SU-DHL-6 (cell line): ENCODE measurements at regions not wholly inside any gene's neighbourhood (a gene's known extent, or its start where the extent isn't known, plus 50 kb on each side); places are given as distances from the start of the nearest gene placed in this dataset.

Experiments
- H2AFZ ChIP-seq: fragments of 200-600 bp; sonication (generic); 2 replicates; pipeline ENCODE4 v1.6.1; 2014; ENCODE audit warnings: low read depth, mild to moderate bottlenecking, moderate library complexity, mixed read lengths, antibody characterized with exemption, low read length; ENCODE audit not compliant: severe bottlenecking
- H3F3A ChIP-seq: fragments of 200-600 bp; shearing (Covaris generic); 2 replicates; pipeline ENCODE4 v1.6.0; 2016; ENCODE audit warnings: antibody characterized with exemption, mild to moderate bottlenecking; ENCODE audit not compliant: insufficient read depth
- H3K27ac ChIP-seq: fragments of 200-600 bp; sonication (generic); 2 replicates; pipeline ENCODE4 v1.5.1; 2016; ENCODE audit warnings: low read depth, mild to moderate bottlenecking, low read length, moderate library complexity, mixed read lengths
- H3K27me3 ChIP-seq: fragments of 200-600 bp; sonication (generic), shearing (Covaris generic); 2 replicates; pipeline ENCODE4 v1.6.0; 2014; ENCODE audit warnings: mild to moderate bottlenecking, low read length
- H3K36me3 ChIP-seq: fragments of 200-600 bp; sonication (generic); 2 replicates; pipeline ENCODE4 v1.6.1; 2014; ENCODE audit warnings: mild to moderate bottlenecking, low read length, mixed read lengths
- H3K4me2 ChIP-seq: fragments of 300-600, 200-600 bp; shearing (Covaris generic), sonication (generic); 2 replicates; pipeline ENCODE4 v1.6.0; 2014; ENCODE audit warnings: low read length, low read depth, mild to moderate bottlenecking; ENCODE audit not compliant: poor library complexity, severe bottlenecking
- H3K4me3 ChIP-seq: fragments of 200-600 bp; sonication (generic); 2 replicates; pipeline ENCODE4 v1.5.1; 2014; ENCODE audit warnings: antibody characterized with exemption, low read length, mild to moderate bottlenecking, mixed read lengths; ENCODE audit not compliant: insufficient read depth, poor library complexity, severe bottlenecking
- H3K79me2 ChIP-seq: fragments of 200-600 bp; sonication (generic); 2 replicates; pipeline ENCODE4 v1.6.1; 2014; ENCODE audit warnings: mild to moderate bottlenecking, low read length, moderate library complexity; ENCODE audit not compliant: insufficient read depth
- H3K9ac ChIP-seq: fragments of 200-600 bp; sonication (generic); 2 replicates; pipeline ENCODE4 v1.7.0; 2014; ENCODE audit warnings: mild to moderate bottlenecking, low read length
- H3K9me2 ChIP-seq: fragments of 200-600 bp; sonication (generic); replicated peaks from 2 replicates; pipeline ENCODE4 v1.6.1; 2014; ENCODE audit warnings: low read length; ENCODE audit not compliant: insufficient read depth
- H3K9me3 ChIP-seq: fragments of 200-600 bp; sonication (generic); 2 replicates; pipeline ENCODE4 v1.6.1; 2014; ENCODE audit warnings: low read length, mixed read lengths; ENCODE audit not compliant: insufficient read depth
- H4K20me1 ChIP-seq: fragments of 200-600 bp; sonication (generic); 2 replicates; pipeline ENCODE4 v1.6.1; 2014; ENCODE audit warnings: low read depth, mild to moderate bottlenecking, antibody characterized with exemption, low read length, moderate library complexity, mixed read lengths
- EZH2phosphoT487 ChIP-seq: fragments of 200-600 bp; sonication (generic), shearing (Covaris generic); conservative IDR thresholded peaks from 2 replicates; pipeline ENCODE4 v1.6.1; 2018; ENCODE audit warnings: mild to moderate bottlenecking, antibody characterized with exemption, low read length, moderate library complexity, mixed read lengths
- TF ChIP-seq, protein P1 (sequence below): fragments of 200-600 bp; sonication (generic); IDR thresholded peaks from one replicate; pipeline ENCODE4 v1.5.1; 2017; ENCODE audit warnings: antibody characterized with exemption, mild to moderate bottlenecking, low read length, moderate library complexity; ENCODE audit not compliant: insufficient read depth, poor library complexity, severe bottlenecking

DNA sequence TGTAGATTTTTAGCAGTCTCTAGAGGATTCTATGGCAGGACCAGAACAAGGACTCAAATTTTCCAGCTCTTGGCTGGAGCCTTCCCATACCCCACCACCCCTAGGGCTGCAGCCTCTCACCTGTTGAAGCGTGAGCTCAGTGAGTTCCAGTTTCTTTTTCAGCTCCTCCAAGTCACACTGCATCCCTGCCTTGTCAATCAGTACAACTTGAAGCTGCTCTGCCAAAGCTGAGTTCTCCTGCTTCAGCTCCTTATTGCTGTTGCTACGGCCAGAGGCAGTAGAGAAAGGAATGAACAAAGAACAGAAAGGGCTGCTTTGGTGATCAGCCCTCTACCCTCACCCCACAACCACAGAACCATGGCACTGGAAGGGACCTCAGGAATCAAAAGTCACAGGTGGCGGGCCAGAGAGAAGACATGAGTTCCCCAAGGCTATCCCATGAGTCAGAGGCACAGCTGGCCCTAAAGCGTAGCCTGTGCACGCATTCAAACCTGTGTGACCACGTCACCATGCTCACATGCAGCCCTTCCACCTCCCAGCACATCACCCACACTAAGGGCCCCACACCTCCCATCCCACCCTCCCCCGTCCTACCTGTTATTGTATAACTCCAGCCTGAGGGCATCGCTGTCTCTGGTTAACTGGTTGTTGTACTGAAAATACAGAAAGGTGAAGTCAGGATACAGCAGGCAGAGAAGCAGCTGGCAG, 83.3 kb upstream of the C2CD4B start:
- TF ChIP-seq EZH2phosphoT487: no peak
- TF ChIP-seq, protein P1, sequence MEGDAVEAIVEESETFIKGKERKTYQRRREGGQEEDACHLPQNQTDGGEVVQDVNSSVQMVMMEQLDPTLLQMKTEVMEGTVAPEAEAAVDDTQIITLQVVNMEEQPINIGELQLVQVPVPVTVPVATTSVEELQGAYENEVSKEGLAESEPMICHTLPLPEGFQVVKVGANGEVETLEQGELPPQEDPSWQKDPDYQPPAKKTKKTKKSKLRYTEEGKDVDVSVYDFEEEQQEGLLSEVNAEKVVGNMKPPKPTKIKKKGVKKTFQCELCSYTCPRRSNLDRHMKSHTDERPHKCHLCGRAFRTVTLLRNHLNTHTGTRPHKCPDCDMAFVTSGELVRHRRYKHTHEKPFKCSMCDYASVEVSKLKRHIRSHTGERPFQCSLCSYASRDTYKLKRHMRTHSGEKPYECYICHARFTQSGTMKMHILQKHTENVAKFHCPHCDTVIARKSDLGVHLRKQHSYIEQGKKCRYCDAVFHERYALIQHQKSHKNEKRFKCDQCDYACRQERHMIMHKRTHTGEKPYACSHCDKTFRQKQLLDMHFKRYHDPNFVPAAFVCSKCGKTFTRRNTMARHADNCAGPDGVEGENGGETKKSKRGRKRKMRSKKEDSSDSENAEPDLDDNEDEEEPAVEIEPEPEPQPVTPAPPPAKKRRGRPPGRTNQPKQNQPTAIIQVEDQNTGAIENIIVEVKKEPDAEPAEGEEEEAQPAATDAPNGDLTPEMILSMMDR: no peak
- no peaks in the 10 kb centered on the region for H3K79me2 ChIP-seq
- 0 out of 2 replicates have a peak, but pooled peaks cover 2% of the 10 kb centered on the region for H3K27me3 ChIP-seq
- no peaks in the 10 kb centered on the region for H3F3A ChIP-seq
- H3K9ac ChIP-seq: no peak overlapping the region
- H3K36me3 ChIP-seq: no peaks in the 10 kb centered on the region
- no peak overlapping the region for H3K4me3 ChIP-seq
- no peak overlapping the region for H2AFZ ChIP-seq
- no peaks in the 10 kb centered on the region for H4K20me1 ChIP-seq
- no peaks in the 10 kb centered on the region for H3K9me2 ChIP-seq
- H3K27ac ChIP-seq: no peak overlapping the region
- no peaks in the 10 kb centered on the region for H3K9me3 ChIP-seq
- H3K4me2 ChIP-seq: no peak overlapping the region

DNA sequence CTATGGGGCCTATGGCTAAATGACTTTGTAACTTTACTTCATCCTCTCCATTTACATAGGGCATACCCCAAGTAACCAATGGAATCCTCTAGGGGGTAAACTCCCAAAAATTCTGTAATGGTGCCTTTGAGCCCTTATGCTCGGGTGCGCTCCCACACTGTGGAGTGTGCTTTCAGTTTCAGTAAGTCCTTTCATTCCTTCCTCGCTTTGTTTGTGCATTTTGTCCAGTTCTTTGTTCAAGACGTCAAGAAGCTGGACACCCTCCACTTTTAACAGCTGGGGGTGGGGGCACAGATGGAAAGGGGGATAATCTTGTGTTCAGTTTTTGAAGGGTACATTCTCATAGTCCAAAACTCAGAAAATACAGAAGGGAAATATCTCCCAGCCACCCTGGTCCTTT, 84.4 kb upstream of the C2CD4B start:
- Histone ChIP-seq H3K79me2 (no peaks in the 10 kb centered on the region), H3K4me2 (no peak overlapping the region), H3F3A (no peaks in the 10 kb centered on the region)

DNA sequence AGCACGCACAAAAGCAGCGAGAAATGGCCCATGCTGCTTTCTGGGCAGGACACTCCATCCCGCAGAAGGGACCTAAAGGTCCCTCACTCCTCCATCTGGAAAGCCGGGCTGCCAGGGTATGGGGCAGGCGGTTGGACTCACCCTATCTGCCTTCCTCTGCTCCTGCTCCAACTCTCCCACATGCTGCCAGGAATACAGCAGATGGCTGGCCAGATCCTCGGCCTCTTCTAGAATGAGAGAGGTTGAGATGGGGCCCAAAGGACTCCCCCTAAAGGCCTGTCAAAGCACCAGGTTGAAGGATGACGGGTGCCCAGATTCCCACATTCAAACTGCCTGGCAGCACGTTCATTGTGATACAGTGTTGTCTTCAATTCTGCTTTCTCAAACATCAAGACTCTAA, 85.1 kb upstream of the C2CD4B start:
- no peak for TF ChIP-seq EZH2phosphoT487
- TF ChIP-seq, protein P1: no peak
- Histone ChIP-seq H3K9me3 (no peaks in the 10 kb centered on the region), H3K79me2 (no peaks in the 10 kb centered on the region), H3K27me3 (0 out of 2 replicates have a peak, but pooled peaks cover 2% of the 10 kb centered on the region), H3K4me2 (no peak overlapping the region), H3K27ac (no peak overlapping the region), H2AFZ (no peak overlapping the region), H3F3A (no peaks in the 10 kb centered on the region), H3K9ac (no peak overlapping the region), H3K36me3 (no peaks in the 10 kb centered on the region), H3K4me3 (no peak overlapping the region), H4K20me1 (no peaks in the 10 kb centered on the region), H3K9me2 (no peaks in the 10 kb centered on the region)

More for the DNA sequence above, 84.4 kb upstream of the C2CD4B start:
- H3K9me3 ChIP-seq: no peaks in the 10 kb centered on the region
- no peak overlapping the region for H3K4me3 ChIP-seq
- H2AFZ ChIP-seq: no peak overlapping the region
- no peaks in the 10 kb centered on the region for H4K20me1 ChIP-seq
- no peaks in the 10 kb centered on the region for H3K36me3 ChIP-seq
- no peaks in the 10 kb centered on the region for H3K9me2 ChIP-seq
- no peak overlapping the region for H3K9ac ChIP-seq
- H3K27me3 ChIP-seq: 0 out of 2 replicates have a peak, but pooled peaks cover 2% of the 10 kb centered on the region
- TF ChIP-seq, protein P1: no peak
- no peak for TF ChIP-seq EZH2phosphoT487
- no peak overlapping the region for H3K27ac ChIP-seq
